Posterior cingulate gyrus (tissue), 11 donors: ENCODE measurements at regions not wholly inside any gene's neighbourhood (a gene's known extent, or its start where the extent isn't known, plus 50 kb on each side); places are given as distances from the start of the nearest gene placed in this dataset.
A peak's percentile ranks its signal among the peaks of the same experiment; 100 is the strongest.
"Not testable (repeated sequence)": the region's sequence is repeated elsewhere in the genome, so short reads cannot be mapped to it uniquely, and the experiment has no call there.

ENCODE experiments used
- DNase-seq, 10 donors: peaks; one replicate each; pipeline versions ENCODE4 v3.0.0 to v3.0.0-alpha.2; 2020 to 2021; ENCODE audit warnings: mixed read lengths in 3 of 10
- intact Hi-C: fragments of 100-400 bp; cut with DNase I; formaldehyde crosslinking; loops from one replicate; pipeline ENCODE4 v1.15.1; 2023

- intact Hi-C loops, DNase-seq: not testable (repeated sequence)
Measured at GRCh38 chrX:89973248-89973647, 51.5 kb downstream of the TGIF2LX start.

- DNase-seq, result no peak
- intact Hi-C loops, result no loop called here
Measured at GRCh38 chrX:90012395-90012794, 90.7 kb downstream of the TGIF2LX start.

- no peak for DNase-seq
- intact Hi-C loops, result no loop called here
Measured at GRCh38 chrX:90026730-90027129, 105.0 kb downstream of the TGIF2LX start.

GRCh38 chrX:90040807-90041206 is 119.1 kb downstream of the TGIF2LX start:
- intact Hi-C loops, result no loop called here
- peak in 1 of 10 donors; percentile 70 for DNase-seq
